ENCODE measurements at regions not wholly inside any gene's neighbourhood (a gene's known extent, or its start where the extent isn't known, plus 50 kb on each side); places are given as distances from the start of the nearest gene placed in this dataset.

- no peak for DNase-seq (ENCODE audit: low spot score)
- TF ChIP-seq, protein P1, sequence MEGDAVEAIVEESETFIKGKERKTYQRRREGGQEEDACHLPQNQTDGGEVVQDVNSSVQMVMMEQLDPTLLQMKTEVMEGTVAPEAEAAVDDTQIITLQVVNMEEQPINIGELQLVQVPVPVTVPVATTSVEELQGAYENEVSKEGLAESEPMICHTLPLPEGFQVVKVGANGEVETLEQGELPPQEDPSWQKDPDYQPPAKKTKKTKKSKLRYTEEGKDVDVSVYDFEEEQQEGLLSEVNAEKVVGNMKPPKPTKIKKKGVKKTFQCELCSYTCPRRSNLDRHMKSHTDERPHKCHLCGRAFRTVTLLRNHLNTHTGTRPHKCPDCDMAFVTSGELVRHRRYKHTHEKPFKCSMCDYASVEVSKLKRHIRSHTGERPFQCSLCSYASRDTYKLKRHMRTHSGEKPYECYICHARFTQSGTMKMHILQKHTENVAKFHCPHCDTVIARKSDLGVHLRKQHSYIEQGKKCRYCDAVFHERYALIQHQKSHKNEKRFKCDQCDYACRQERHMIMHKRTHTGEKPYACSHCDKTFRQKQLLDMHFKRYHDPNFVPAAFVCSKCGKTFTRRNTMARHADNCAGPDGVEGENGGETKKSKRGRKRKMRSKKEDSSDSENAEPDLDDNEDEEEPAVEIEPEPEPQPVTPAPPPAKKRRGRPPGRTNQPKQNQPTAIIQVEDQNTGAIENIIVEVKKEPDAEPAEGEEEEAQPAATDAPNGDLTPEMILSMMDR (IDR thresholded peaks at IDR 0.05; ENCODE audit: extremely low read depth, missing control alignments), result no peak
Observed at GRCh38 chr1:81157686-81158085, 643.0 kb upstream of the ADGRL2 start.

GRCh38 chr1:81156887-81157286, 643.8 kb upstream of the ADGRL2 start:
- TF ChIP-seq, protein P1 (IDR thresholded peaks at IDR 0.05; ENCODE audit: extremely low read depth, missing control alignments), result no peak
- no peak for DNase-seq (ENCODE audit: low spot score)

DNA sequence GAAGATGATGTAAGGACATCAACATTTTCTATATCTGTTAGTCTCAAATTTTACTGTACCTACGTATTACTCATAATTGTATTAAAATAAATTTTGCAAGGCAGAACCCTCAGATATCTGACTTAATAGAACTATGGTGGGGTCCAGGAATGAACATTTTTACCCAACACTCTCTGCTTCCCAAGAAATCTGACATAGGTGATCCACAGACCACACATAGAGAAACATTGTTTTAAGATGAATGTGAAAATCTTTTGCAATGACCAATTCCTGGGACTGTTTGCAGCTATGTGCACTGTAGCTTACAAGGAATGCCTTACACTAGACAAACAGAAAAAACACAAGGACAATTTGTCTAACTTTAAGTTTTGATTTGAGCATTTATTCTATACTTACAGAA, 645.6 kb upstream of the ADGRL2 start:
- TF ChIP-seq, protein P1 (IDR thresholded peaks at IDR 0.05; ENCODE audit: extremely low read depth, missing control alignments), result no peak
- no peak for DNase-seq (ENCODE audit: low spot score)

DNA sequence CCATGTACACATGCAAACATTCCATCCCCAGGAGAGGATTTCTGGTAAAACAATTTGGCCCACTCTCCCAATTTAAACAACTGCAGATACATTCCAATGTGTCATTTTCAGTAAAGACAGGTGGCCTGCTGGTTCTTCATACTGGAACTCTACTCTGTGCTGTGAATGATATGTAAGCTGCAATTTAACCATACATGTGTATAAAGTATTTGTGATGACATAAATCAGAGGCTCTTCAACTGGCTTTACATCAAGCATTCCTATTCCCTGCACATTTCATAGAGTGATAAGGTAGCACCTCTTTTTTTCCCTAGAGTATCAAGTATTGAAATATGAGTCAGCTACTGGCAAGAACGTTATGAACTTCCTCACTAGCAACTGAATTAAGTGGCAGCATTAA, 649.5 kb upstream of the ADGRL2 start:
- DNase-seq (ENCODE audit: low spot score), result no peak
- TF ChIP-seq, protein P1 (IDR thresholded peaks at IDR 0.05; ENCODE audit: extremely low read depth, missing control alignments), result no peak

DNA sequence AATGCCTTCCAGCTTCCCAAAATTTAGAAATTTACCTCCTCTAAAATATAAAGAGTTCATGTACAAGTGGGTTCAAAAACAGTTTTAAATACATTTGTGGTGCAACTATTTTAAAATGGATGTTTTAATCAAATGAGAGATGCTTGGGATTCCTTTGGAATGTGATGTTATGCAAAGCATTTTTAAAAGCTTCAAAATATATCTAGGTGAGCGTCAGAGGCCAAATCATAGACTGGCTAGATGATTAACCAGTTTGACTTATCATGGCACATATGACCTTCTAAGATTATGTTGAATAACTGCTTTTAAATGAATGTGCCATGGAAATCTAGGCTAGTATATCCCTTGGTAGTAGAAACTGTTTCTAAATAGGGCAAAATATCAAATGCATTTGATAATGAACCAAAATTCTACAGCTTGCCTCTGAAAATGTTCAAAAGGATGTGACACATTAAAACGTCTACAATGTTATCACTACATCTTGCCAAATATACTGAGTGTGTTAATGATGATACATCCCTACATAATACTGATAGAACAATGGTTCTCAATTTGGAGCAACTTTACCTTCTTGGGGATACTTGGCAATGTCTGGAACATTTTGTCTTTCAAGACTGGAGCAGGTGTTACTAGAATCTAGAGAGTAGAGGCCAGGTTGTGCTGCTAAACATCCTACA, 650.9 kb upstream of the ADGRL2 start:
- TF ChIP-seq, protein P1 (IDR thresholded peaks at IDR 0.05; ENCODE audit: extremely low read depth, missing control alignments), result no peak
- no peak for DNase-seq (ENCODE audit: low spot score)

DNA sequence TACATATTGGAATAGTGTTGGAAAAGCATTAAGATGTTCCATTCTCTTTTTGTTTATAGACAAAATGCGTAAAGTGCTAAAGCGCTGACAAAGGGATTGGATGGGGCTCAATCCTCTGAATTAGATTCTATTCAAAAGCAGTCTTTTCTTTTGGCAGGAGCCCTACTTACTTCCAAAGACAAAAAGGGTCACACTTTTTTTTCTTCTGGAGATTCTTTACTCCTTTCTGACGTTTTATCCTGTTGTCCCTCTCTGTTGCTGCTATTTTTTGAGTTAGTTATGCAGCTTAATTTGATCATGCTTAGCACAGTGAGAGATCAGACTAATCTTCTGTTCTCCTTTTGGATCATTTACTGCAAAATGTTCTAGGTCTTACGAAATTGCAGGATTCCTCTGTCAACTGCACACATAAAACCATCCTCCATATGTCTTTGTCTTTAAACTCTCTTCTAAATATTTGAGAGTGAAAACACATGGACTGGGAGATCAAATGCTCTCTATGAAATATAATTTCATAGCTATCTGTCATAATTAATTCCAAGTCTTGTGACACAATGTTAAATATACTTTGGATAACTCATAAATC, 656.4 kb upstream of the ADGRL2 start:
- TF ChIP-seq, protein P1 (IDR thresholded peaks at IDR 0.05; ENCODE audit: extremely low read depth, missing control alignments), result no peak
- no peak for DNase-seq (ENCODE audit: low spot score)

- DNase-seq (ENCODE audit: low spot score), result no peak
- TF ChIP-seq, protein P1 (IDR thresholded peaks at IDR 0.05; ENCODE audit: extremely low read depth, missing control alignments), result no peak
Observed at GRCh38 chr1:81142099-81142826, 658.5 kb upstream of the ADGRL2 start.
